CD1c-positive myeloid dendritic cell (primary cell): ENCODE measurements at regions not wholly inside any gene's neighbourhood (a gene's known extent, or its start where the extent isn't known, plus 50 kb on each side); places are given as distances from the start of the nearest gene placed in this dataset.
"Not testable (repeated sequence)": the region's sequence is repeated elsewhere in the genome, so short reads cannot be mapped to it uniquely, and the experiment has no call there.

Source experiments
- DNase-seq: peaks from one replicate; pipeline ENCODE4 v3.0.0-alpha.2; 2016; ENCODE audit errors: extremely low spot score

- no peak for DNase-seq
Measured at GRCh38 chr5:101062902-101063301, 159.8 kb upstream of the ST8SIA4 start.

- no peak for DNase-seq
Measured at GRCh38 chr5:101047181-101047580, 144.1 kb upstream of the ST8SIA4 start.

GRCh38 chr5:101045689-101046088 lies 142.6 kb upstream of the ST8SIA4 start:
- peak; percentile 31 for DNase-seq

GRCh38 chr5:101040002-101040401 lies 136.9 kb upstream of the ST8SIA4 start:
- not testable (repeated sequence) for DNase-seq

- no peak for DNase-seq
Measured at GRCh38 chr5:101036778-101037177, 133.7 kb upstream of the ST8SIA4 start.

- DNase-seq = no peak
Measured at GRCh38 chr5:101035425-101035824, 132.3 kb upstream of the ST8SIA4 start.

GRCh38 chr5:101024299-101024698 lies 121.2 kb upstream of the ST8SIA4 start:
- DNase-seq = no peak

GRCh38 chr5:101018299-101018698 lies 115.2 kb upstream of the ST8SIA4 start:
- DNase-seq = no peak

GRCh38 chr5:101012880-101013279 lies 109.8 kb upstream of the ST8SIA4 start:
- no peak for DNase-seq

GRCh38 chr5:101009758-101010519 lies 106.9 kb upstream of the ST8SIA4 start:
- DNase-seq = no peak

- no peak for DNase-seq
Measured at GRCh38 chr5:100992354-100992753, 89.3 kb upstream of the ST8SIA4 start.

- not testable (repeated sequence) for DNase-seq
Measured at GRCh38 chr5:100983601-100984000, 80.5 kb upstream of the ST8SIA4 start.

GRCh38 chr5:100974082-100974481 lies 71.0 kb upstream of the ST8SIA4 start:
- DNase-seq = no peak

- DNase-seq = no peak
Measured at GRCh38 chr5:100970646-100971255, 67.7 kb upstream of the ST8SIA4 start.

GRCh38 chr5:100965291-100965690 lies 62.2 kb upstream of the ST8SIA4 start:
- DNase-seq = no peak
